Caco-2 (cell line): ENCODE measurements at regions not wholly inside any gene's neighbourhood (a gene's known extent, or its start where the extent isn't known, plus 50 kb on each side); places are given as distances from the start of the nearest gene placed in this dataset.
A peak's percentile ranks its signal among the peaks of the same experiment; 100 is the strongest.

ENCODE experiments used
- BruUV-seq: library from RNA; stranded (reverse); fragments of 400-500 nt; replicated peaks from 2 replicates; lab custom pipeline; 2021; lab: Mats Ljungman, UMichigan
- CTCF ChIA-PET: fragments of 300-600 bp; sonication (Branson Sonifier 250); formaldehyde crosslinking; loops from one replicate; lab custom pipeline; 2022; ENCODE audit warnings: antibody characterized with exemption; lab: Charles Lee
- POLR2A ChIA-PET: fragments of 300-600 bp; sonication (Branson Sonifier 250); formaldehyde crosslinking; loops from one replicate; lab custom pipeline; 2022; ENCODE audit warnings: antibody characterized with exemption; lab: Charles Lee
- DNase-seq, 2 experiments: peaks; one replicate each; pipeline versions ENCODE4 v3.0.0 to v3.0.0-alpha.2; 2020 to 2022
- H3K27me3 ChIP-seq: replicated peaks from 2 replicates; pipeline ENCODE4 v1.6.0; 2011; ENCODE audit warnings: low read length; ENCODE audit not compliant: control insufficient read depth, insufficient read depth
- H3K36me3 ChIP-seq: 2 replicates; pipeline ENCODE4 v1.5.1; 2011; ENCODE audit warnings: low read length; ENCODE audit not compliant: control insufficient read depth, insufficient read depth
- H3K4me1 ChIP-seq: fragments of 250-450 bp; sonication (Bioruptor Pico); 2 replicates; pipeline ENCODE4 v1.5.1; 2020; ENCODE audit warnings: mild to moderate bottlenecking
- H3K4me3 ChIP-seq: 2 replicates; pipeline ENCODE4 v1.5.1; 2011; ENCODE audit warnings: low read depth, mild to moderate bottlenecking, control low read depth, low read length
- H3K9me3 ChIP-seq: fragments of 250-450 bp; sonication (Bioruptor Pico); 2 replicates; pipeline ENCODE4 v1.5.1; 2020; ENCODE audit warnings: mild to moderate bottlenecking, moderate library complexity
- H3K27ac Mint-ChIP-seq: one replicate; pipeline ENCODE4 v1.8.0; 2022; ENCODE audit warnings: mixed read lengths; ENCODE audit not compliant: unreplicated experiment
- H3K27me3 Mint-ChIP-seq: one replicate; pipeline ENCODE4 v1.8.0; 2022; ENCODE audit warnings: mixed read lengths; ENCODE audit not compliant: insufficient read depth, unreplicated experiment
- H3K36me3 Mint-ChIP-seq: one replicate; pipeline ENCODE4 v1.8.0; 2022; ENCODE audit warnings: mild to moderate bottlenecking, mixed read lengths; ENCODE audit not compliant: insufficient read depth, unreplicated experiment
- H3K4me1 Mint-ChIP-seq: one replicate; pipeline ENCODE4 v1.8.0; 2022; ENCODE audit warnings: low read depth, mixed read lengths; ENCODE audit not compliant: unreplicated experiment
- H3K4me3 Mint-ChIP-seq: one replicate; pipeline ENCODE4 v1.8.0; 2022; ENCODE audit warnings: mild to moderate bottlenecking, moderate library complexity, mixed read lengths; ENCODE audit not compliant: unreplicated experiment
- H3K9me3 Mint-ChIP-seq: one replicate; pipeline ENCODE4 v1.8.0; 2022; ENCODE audit warnings: mixed read lengths; ENCODE audit not compliant: unreplicated experiment
- intact Hi-C: fragments of 100-400 bp; cut with micrococcal nuclease; formaldehyde crosslinking; loops from one replicate; pipeline ENCODE4 v1.10.0; 2022; ENCODE audit not compliant: unreplicated experiment
- TF ChIP-seq, protein P1 (sequence below), 2 experiments: fragments of 200-600 bp in 1 of 2; IDR thresholded peaks; 1 replicate in 1 of 2; 2 replicates in 1 of 2; pipeline versions ENCODE4 v1.5.1 to v1.8.0; 2011 to 2022; ENCODE audit warnings: antibody characterized with exemption in 1 of 2, control low read depth in 1 of 2, inconsistent platforms in 1 of 2, low read depth in 1 of 2, low read length in 1 of 2, mild to moderate bottlenecking in 1 of 2, moderate library complexity in 1 of 2; ENCODE audit not compliant: insufficient read depth in 1 of 2, severe bottlenecking in 1 of 2, unreplicated experiment in 1 of 2

DNA sequence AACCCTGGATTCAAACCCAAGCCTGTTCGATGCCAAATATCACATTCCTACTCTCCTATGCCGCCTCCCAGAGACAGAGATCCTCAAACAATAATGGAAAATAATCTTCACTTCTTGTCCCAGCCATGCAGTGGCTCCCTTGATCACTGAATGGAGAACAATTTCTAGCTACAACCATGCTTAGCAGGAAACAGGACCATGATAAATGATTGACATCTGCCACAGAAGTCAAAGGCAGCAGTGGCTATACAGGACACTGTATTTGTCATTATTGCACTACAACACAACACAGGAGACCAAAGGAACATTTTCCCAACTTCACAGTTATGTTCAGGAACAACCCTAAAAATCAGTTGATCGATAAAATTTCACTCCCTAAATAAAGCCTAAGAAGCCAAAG is 243.3 kb upstream of the SLC7A11 start:
- H3K36me3 Mint-ChIP-seq = no peaks in the 10 kb centered on the region
- intact Hi-C loops = loop anchor here (1.0 to 2.0 kb wide), 2 partner anchors 37 to 195 kb away; no protein-coding TSS in a partner anchor
- no peaks in the 10 kb centered on the region for H3K4me1 Mint-ChIP-seq
- Histone ChIP-seq H3K9me3 (no peaks in the 10 kb centered on the region), H3K4me3 (no peak overlapping the region), H3K27me3 (no peaks in the 10 kb centered on the region), H3K36me3 (no peaks in the 10 kb centered on the region), H3K4me1 (no peaks in the 10 kb centered on the region)
- DNase-seq = peak in 1 of 2 experiments; percentile 1
- TF ChIP-seq, protein P1, sequence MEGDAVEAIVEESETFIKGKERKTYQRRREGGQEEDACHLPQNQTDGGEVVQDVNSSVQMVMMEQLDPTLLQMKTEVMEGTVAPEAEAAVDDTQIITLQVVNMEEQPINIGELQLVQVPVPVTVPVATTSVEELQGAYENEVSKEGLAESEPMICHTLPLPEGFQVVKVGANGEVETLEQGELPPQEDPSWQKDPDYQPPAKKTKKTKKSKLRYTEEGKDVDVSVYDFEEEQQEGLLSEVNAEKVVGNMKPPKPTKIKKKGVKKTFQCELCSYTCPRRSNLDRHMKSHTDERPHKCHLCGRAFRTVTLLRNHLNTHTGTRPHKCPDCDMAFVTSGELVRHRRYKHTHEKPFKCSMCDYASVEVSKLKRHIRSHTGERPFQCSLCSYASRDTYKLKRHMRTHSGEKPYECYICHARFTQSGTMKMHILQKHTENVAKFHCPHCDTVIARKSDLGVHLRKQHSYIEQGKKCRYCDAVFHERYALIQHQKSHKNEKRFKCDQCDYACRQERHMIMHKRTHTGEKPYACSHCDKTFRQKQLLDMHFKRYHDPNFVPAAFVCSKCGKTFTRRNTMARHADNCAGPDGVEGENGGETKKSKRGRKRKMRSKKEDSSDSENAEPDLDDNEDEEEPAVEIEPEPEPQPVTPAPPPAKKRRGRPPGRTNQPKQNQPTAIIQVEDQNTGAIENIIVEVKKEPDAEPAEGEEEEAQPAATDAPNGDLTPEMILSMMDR (IDR thresholded peaks at IDR 0.05; ENCODE audit: insufficient read depth in 1 of 2, low read depth in 1 of 2, low read length in 1 of 2, severe bottlenecking in 1 of 2, unreplicated experiment in 1 of 2) = no peak
- no peaks in the 10 kb centered on the region for H3K9me3 Mint-ChIP-seq
- H3K27me3 Mint-ChIP-seq = no peaks in the 10 kb centered on the region
- no peak overlapping the region for H3K27ac Mint-ChIP-seq
- H3K4me3 Mint-ChIP-seq = no peak overlapping the region
- POLR2A ChIA-PET = no interaction called here
- no TSS peak for BruUV-seq
- CTCF ChIA-PET = interaction anchor here (0.6 to 1.0 kb wide), 2 partner anchors 326 to 386 kb away, joined by 4 read pairs; no protein-coding TSS in a partner anchor

DNA sequence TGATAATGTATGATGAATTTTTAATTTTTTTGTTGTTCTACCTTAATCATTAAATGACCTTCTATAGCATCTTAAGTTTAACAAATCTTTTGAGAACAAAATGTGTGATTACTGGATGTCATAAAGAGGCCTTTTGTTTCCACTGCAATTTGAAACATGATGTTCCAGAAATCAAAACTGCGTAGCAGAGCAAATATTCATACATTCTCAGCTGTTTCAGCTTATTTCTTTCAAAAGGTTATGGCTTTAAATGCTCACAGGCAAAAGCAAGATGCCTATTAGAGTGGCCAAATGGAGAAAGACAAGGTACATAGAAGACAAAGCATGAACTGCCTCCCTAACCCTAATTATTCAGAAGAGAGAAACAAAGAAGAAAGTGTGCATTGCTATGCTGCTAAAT is 233.0 kb upstream of the SLC7A11 start:
- Mint-ChIP-seq H3K27me3 (peaks cover 5% of the 10 kb centered on the region), H3K36me3 (no peaks in the 10 kb centered on the region), H3K4me3 (no peak overlapping the region), H3K9me3 (no peaks in the 10 kb centered on the region), H3K4me1 (no peaks in the 10 kb centered on the region), H3K27ac (no peak overlapping the region)
- DNase-seq = no peak
- Histone ChIP-seq H3K36me3 (no peaks in the 10 kb centered on the region), H3K27me3 (no peaks in the 10 kb centered on the region), H3K4me3 (no peak overlapping the region), H3K4me1 (no peaks in the 10 kb centered on the region), H3K9me3 (no peaks in the 10 kb centered on the region)
- no TSS peak for BruUV-seq
- intact Hi-C loops = no loop called here
- TF ChIP-seq, protein P1 (IDR thresholded peaks at IDR 0.05; ENCODE audit: insufficient read depth in 1 of 2, low read depth in 1 of 2, low read length in 1 of 2, severe bottlenecking in 1 of 2, unreplicated experiment in 1 of 2) = no peak
- POLR2A ChIA-PET = no interaction called here
- CTCF ChIA-PET = no interaction called here

DNA sequence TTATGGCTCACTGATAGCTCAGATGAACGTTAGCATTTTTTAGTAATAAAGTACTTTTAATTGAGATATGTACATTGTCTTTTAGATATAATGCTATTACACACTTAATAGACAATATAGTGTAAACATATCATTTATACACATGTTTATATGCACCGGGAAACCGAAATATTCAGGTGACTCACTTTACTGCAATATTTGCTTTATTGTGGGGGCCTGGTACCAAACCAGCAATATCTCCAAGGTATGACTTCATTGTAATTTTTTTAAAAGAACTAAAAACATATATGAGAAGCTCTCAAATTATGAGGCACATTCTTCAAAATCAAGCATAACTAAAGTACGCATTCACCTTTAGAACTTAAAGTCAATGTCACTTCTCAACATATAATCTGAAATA is 231.2 kb upstream of the SLC7A11 start:
- Histone ChIP-seq H3K27me3 (no peaks in the 10 kb centered on the region), H3K4me3 (no peak overlapping the region), H3K9me3 (no peaks in the 10 kb centered on the region), H3K4me1 (no peaks in the 10 kb centered on the region), H3K36me3 (no peaks in the 10 kb centered on the region)
- Mint-ChIP-seq H3K9me3 (no peaks in the 10 kb centered on the region), H3K27me3 (peaks cover 5% of the 10 kb centered on the region), H3K36me3 (no peaks in the 10 kb centered on the region), H3K27ac (no peak overlapping the region), H3K4me3 (no peak overlapping the region), H3K4me1 (no peaks in the 10 kb centered on the region)
- ChIA-PET CTCF (no interaction called here), POLR2A (no interaction called here)
- DNase-seq = no peak
- TF ChIP-seq, protein P1 (IDR thresholded peaks at IDR 0.05; ENCODE audit: insufficient read depth in 1 of 2, low read depth in 1 of 2, low read length in 1 of 2, severe bottlenecking in 1 of 2, unreplicated experiment in 1 of 2) = no peak
- BruUV-seq = no TSS peak
- intact Hi-C loops = no loop called here
